Transverse colon (tissue), 3 donors: ENCODE measurements at regions not wholly inside any gene's neighbourhood (a gene's known extent, or its start where the extent isn't known, plus 50 kb on each side); places are given as distances from the start of the nearest gene placed in this dataset.

ENCODE experiments used
- EP300 ChIP-seq: sonication (generic); formaldehyde crosslinking; IDR thresholded peaks from one replicate; pipeline ENCODE4 v1.6.1; 2017; ENCODE audit warnings: antibody characterized with exemption, low read depth
- POLR2A ChIP-seq: fragments of 450-650 bp; IDR thresholded peaks from one replicate; pipeline ENCODE4 v1.6.1; 2016; ENCODE audit warnings: antibody characterized with exemption, mild to moderate bottlenecking, moderate library complexity
- TF ChIP-seq, protein P1 (sequence below), 5 experiments: fragments of 200-600 bp in 3 of 5; fragments of 450-650 bp in 2 of 5; sonication (generic) in 3 of 5; IDR thresholded peaks; 1 replicate in 2 of 5; 2 replicates in 3 of 5; pipeline ENCODE4 v1.5.1; 2016 to 2017; ENCODE audit warnings: antibody characterized with exemption in 5 of 5, inconsistent platforms in 3 of 5, mild to moderate bottlenecking in 2 of 5, moderate library complexity in 1 of 5

DNA sequence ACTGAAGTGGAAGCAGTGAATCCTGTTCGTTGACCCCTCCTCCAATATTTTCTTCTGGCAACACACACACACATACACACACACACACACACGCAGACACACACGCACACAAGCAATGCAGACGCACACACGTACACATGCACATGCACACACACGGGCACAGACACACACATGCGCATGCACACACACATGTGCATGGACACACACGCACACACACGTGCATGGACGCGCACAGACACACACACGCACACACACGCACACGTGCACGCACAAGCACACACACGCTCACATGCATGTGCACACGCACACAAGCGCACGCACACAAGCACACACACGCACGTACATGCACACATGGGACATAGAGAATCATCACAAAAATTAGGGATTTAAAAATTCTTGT lies 488.2 kb upstream of the TPK1 start:
- no peak for TF ChIP-seq EP300
- TF ChIP-seq, protein P1, sequence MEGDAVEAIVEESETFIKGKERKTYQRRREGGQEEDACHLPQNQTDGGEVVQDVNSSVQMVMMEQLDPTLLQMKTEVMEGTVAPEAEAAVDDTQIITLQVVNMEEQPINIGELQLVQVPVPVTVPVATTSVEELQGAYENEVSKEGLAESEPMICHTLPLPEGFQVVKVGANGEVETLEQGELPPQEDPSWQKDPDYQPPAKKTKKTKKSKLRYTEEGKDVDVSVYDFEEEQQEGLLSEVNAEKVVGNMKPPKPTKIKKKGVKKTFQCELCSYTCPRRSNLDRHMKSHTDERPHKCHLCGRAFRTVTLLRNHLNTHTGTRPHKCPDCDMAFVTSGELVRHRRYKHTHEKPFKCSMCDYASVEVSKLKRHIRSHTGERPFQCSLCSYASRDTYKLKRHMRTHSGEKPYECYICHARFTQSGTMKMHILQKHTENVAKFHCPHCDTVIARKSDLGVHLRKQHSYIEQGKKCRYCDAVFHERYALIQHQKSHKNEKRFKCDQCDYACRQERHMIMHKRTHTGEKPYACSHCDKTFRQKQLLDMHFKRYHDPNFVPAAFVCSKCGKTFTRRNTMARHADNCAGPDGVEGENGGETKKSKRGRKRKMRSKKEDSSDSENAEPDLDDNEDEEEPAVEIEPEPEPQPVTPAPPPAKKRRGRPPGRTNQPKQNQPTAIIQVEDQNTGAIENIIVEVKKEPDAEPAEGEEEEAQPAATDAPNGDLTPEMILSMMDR (IDR thresholded peaks at IDR 0.05) = no peak
- no peak for TF ChIP-seq POLR2A
